Peyer's patch (tissue), 4 donors: ENCODE measurements at regions not wholly inside any gene's neighbourhood (a gene's known extent, or its start where the extent isn't known, plus 50 kb on each side); places are given as distances from the start of the nearest gene placed in this dataset.

Source experiments
- POLR2A ChIP-seq, 2 donors: fragments of 450-650 bp; IDR thresholded peaks; one replicate each; pipeline ENCODE4 v1.5.1; 2017; ENCODE audit warnings: antibody characterized with exemption in 2 of 2, mild to moderate bottlenecking in 2 of 2, moderate library complexity in 2 of 2
- TF ChIP-seq, protein P1 (sequence below), 6 experiments: fragments of 450-650 bp in 4 of 6; fragments of 200-600 bp in 2 of 6; sonication (generic) in 1 of 6; IDR thresholded peaks; one replicate each; pipeline ENCODE4 v1.5.1; 2017 to 2019; ENCODE audit warnings: antibody characterized with exemption in 6 of 6, mild to moderate bottlenecking in 3 of 6, moderate library complexity in 1 of 6

DNA sequence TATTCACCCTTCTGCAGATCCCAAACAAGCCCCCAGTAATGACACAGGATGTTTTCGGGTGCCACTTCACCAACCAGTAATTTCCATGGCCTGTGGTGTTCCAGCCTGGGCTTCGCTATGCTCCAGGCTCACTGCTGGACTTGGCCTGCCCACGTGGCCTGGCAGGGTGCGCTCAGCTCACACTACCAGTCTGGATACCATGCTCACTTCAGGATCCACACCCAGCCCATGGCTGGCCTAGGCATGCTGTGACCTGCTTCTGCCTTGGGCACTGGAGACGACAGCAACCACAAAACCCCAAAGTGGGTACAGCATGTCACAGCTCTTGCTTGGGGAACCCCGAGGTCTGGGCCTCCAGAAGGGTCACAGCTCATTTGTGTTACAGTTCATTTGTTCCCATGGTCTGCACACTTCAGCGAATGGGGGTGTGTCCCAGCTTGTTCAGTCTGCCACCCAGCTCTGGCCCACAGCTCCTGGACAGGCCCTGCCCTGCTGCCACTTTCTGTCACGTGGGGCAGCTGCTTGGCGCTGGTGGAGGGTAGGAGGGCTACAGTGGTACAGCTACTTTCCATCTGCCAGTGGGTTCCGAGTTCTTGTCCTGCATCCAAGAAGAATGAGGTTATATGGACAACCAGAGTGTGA lies 650.8 kb downstream of the MCTP2 start:
- no peak for TF ChIP-seq POLR2A (IDR thresholded peaks at IDR 0.05)
- TF ChIP-seq, protein P1, sequence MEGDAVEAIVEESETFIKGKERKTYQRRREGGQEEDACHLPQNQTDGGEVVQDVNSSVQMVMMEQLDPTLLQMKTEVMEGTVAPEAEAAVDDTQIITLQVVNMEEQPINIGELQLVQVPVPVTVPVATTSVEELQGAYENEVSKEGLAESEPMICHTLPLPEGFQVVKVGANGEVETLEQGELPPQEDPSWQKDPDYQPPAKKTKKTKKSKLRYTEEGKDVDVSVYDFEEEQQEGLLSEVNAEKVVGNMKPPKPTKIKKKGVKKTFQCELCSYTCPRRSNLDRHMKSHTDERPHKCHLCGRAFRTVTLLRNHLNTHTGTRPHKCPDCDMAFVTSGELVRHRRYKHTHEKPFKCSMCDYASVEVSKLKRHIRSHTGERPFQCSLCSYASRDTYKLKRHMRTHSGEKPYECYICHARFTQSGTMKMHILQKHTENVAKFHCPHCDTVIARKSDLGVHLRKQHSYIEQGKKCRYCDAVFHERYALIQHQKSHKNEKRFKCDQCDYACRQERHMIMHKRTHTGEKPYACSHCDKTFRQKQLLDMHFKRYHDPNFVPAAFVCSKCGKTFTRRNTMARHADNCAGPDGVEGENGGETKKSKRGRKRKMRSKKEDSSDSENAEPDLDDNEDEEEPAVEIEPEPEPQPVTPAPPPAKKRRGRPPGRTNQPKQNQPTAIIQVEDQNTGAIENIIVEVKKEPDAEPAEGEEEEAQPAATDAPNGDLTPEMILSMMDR (IDR thresholded peaks at IDR 0.05): no peak
